ENCODE measurements at regions not wholly inside any gene's neighbourhood (a gene's known extent, or its start where the extent isn't known, plus 50 kb on each side); places are given as distances from the start of the nearest gene placed in this dataset.

DNA sequence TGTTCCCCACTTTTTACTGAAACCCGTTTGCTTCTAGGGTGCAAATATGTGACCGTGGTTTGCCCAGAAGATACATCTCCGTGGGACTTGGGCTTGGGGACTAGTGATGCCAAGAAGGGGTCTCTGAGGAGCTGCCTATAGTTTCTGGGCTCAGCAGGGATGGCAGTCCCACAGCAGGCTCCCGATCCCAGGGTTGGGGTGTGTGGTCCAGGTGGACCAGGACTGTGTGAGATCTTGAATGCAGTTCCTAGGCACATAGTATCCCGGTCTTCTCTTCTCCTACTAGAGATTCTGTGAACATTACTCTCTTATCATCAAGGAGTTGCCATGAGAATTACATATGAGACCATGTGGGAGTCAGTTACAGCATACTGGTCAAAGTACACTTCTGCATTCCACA lies 435.8 kb upstream of the SPRED2 start:
- TF ChIP-seq, protein P1, sequence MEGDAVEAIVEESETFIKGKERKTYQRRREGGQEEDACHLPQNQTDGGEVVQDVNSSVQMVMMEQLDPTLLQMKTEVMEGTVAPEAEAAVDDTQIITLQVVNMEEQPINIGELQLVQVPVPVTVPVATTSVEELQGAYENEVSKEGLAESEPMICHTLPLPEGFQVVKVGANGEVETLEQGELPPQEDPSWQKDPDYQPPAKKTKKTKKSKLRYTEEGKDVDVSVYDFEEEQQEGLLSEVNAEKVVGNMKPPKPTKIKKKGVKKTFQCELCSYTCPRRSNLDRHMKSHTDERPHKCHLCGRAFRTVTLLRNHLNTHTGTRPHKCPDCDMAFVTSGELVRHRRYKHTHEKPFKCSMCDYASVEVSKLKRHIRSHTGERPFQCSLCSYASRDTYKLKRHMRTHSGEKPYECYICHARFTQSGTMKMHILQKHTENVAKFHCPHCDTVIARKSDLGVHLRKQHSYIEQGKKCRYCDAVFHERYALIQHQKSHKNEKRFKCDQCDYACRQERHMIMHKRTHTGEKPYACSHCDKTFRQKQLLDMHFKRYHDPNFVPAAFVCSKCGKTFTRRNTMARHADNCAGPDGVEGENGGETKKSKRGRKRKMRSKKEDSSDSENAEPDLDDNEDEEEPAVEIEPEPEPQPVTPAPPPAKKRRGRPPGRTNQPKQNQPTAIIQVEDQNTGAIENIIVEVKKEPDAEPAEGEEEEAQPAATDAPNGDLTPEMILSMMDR (IDR thresholded peaks at IDR 0.05; ENCODE audit: borderline replicate concordance, extremely low read depth, low read length, poor library complexity, severe bottlenecking): no peak
- TF ChIP-seq EZH2 (IDR thresholded peaks at IDR 0.05; ENCODE audit: borderline replicate concordance, low read depth, low read length, severe bottlenecking): no peak
